Ishikawa (cell line): ENCODE measurements at regions not wholly inside any gene's neighbourhood (a gene's known extent, or its start where the extent isn't known, plus 50 kb on each side); places are given as distances from the start of the nearest gene placed in this dataset.

Experiments used
- CEBPB ChIP-seq: IDR thresholded peaks from 2 replicates; pipeline ENCODE4 v1.6.1; 2012
- CREB1 ChIP-seq: IDR thresholded peaks from 2 replicates; pipeline ENCODE4 v1.6.1; 2012; ENCODE audit warnings: low read depth
- EGR1 ChIP-seq: IDR thresholded peaks from 2 replicates; pipeline ENCODE4 v1.6.1; 2012
- EP300 ChIP-seq: IDR thresholded peaks from 2 replicates; pipeline ENCODE4 v1.6.1; 2012; ENCODE audit warnings: borderline replicate concordance
- FOXM1 ChIP-seq: IDR thresholded peaks from 2 replicates; pipeline ENCODE4 v1.6.1; 2012; ENCODE audit warnings: low read depth, borderline replicate concordance
- MAX ChIP-seq: IDR thresholded peaks from 2 replicates; pipeline ENCODE4 v1.6.1; 2012
- NFIC ChIP-seq: IDR thresholded peaks from 2 replicates; pipeline ENCODE4 v1.6.1; 2012
- RAD21 ChIP-seq: IDR thresholded peaks from 2 replicates; pipeline ENCODE4 v1.6.1; 2012; ENCODE audit warnings: low read depth
- REST ChIP-seq: IDR thresholded peaks from 2 replicates; pipeline ENCODE4 v1.6.1; 2012; ENCODE audit warnings: low read depth, mild to moderate bottlenecking
- TAF1 ChIP-seq: IDR thresholded peaks from 2 replicates; pipeline ENCODE4 v1.6.1; 2012; ENCODE audit warnings: low read depth, mild to moderate bottlenecking
- TCF12 ChIP-seq: IDR thresholded peaks from 2 replicates; pipeline ENCODE4 v1.6.1; 2012; ENCODE audit warnings: low read depth
- TEAD4 ChIP-seq: IDR thresholded peaks from 2 replicates; pipeline ENCODE4 v1.6.1; 2012
- YY1 ChIP-seq: IDR thresholded peaks from 2 replicates; pipeline ENCODE4 v1.6.1; 2012; ENCODE audit warnings: low read depth
- ZBTB7A ChIP-seq: IDR thresholded peaks from 2 replicates; pipeline ENCODE4 v1.6.1; 2012; ENCODE audit warnings: low read depth
- TF ChIP-seq, protein P1 (sequence below): IDR thresholded peaks from 2 replicates; pipeline ENCODE4 v1.6.1; 2012

DNA sequence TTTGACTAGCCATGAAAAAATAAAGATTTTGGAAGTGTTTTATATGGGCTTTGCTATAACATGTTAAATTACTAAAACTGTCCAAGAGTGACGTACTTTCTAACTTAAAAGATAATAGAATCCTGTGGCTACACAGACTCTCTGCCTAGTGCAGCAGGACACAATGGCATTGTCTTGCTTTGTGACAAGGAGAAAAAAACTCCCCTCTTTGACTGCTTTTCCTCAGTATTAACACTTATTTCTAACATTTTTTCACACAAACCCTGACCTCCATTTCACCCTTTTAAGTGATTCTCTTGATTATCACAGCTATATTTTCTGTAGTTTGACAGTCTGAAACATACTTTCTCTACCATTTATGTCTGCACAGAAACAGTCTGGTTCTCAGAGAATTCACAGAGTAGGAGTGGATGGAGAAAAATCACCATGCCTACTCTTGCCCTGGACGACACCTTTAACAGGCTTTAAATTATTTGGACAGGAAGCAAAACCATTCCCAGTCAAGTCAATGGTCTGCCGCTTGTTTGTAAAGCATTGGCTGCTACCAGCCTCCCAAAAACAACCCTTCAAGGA is 336.3 kb upstream of the SMIM30 start:
- no peak for TF ChIP-seq YY1
- no peak for TF ChIP-seq TCF12
- TF ChIP-seq EGR1: no peak
- TF ChIP-seq ZBTB7A: no peak
- TF ChIP-seq REST: no peak

DNA sequence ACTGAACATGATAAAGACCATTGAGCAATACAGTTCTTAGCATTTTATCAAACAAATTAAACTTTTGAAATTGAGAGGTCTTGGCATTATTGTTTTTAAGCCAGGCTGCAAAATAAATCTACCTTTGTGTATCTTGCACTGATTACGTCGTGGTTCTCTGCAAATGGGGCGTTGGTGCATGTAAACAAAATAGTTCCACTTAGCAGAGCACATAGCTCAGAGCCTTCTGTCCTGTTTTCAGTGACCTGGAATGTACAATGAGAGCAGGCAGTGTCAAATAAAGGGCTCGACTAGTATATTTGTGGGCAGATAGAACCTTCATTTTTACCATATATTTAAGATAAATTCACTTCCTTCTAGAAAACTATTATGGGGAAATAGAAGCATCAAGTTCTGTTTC is 333.9 kb upstream of the SMIM30 start:
- TF ChIP-seq CEBPB (no peak), TEAD4 (no peak), TCF12 (no peak), NFIC (no peak), TAF1 (no peak), REST (no peak), EGR1 (no peak), EP300 (no peak), RAD21 (no peak), ZBTB7A (no peak), MAX (no peak)
- TF ChIP-seq, protein P1, sequence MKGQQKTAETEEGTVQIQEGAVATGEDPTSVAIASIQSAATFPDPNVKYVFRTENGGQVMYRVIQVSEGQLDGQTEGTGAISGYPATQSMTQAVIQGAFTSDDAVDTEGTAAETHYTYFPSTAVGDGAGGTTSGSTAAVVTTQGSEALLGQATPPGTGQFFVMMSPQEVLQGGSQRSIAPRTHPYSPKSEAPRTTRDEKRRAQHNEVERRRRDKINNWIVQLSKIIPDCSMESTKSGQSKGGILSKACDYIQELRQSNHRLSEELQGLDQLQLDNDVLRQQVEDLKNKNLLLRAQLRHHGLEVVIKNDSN: no peak

GRCh38 chr7:113446791-113447190 is 328.4 kb upstream of the SMIM30 start:
- TF ChIP-seq EP300 (no peak), TCF12 (no peak), RAD21 (no peak), MAX (no peak), REST (no peak), YY1 (no peak), CEBPB (no peak), NFIC (no peak), CREB1 (no peak)
- TF ChIP-seq, protein P1: no peak

- TF ChIP-seq, protein P1: no peak
- TF ChIP-seq MAX (no peak), RAD21 (no peak), CREB1 (no peak), EP300 (no peak), TCF12 (no peak), TEAD4 (no peak), REST (no peak), NFIC (no peak), FOXM1 (no peak), CEBPB (no peak), ZBTB7A (no peak), EGR1 (no peak), TAF1 (no peak), YY1 (no peak)
These were observed 328.0 kb upstream of the SMIM30 start for GRCh38 chr7:113446391-113446790.
